D721Med (cell line): ENCODE measurements at regions not wholly inside any gene's neighbourhood (a gene's known extent, or its start where the extent isn't known, plus 50 kb on each side); places are given as distances from the start of the nearest gene placed in this dataset.

ENCODE experiments used
- DNase-seq: peaks from one replicate; pipeline ENCODE4 v3.0.0; 2011; ENCODE audit warnings: low spot score; ENCODE audit not compliant: insufficient read length
- FAIRE-seq: peaks from 2 replicates; lab custom pipeline; 2011; peaks lifted over from hg19 to GRCh38; lab: Jason Lieb, UNC
- TF ChIP-seq, protein P1 (sequence below): IDR thresholded peaks from 2 replicates; pipeline ENCODE4 v1.5.1; 2012; ENCODE audit warnings: mild to moderate bottlenecking, control low read depth; ENCODE audit not compliant: insufficient read depth; ENCODE audit errors: missing control alignments

DNA sequence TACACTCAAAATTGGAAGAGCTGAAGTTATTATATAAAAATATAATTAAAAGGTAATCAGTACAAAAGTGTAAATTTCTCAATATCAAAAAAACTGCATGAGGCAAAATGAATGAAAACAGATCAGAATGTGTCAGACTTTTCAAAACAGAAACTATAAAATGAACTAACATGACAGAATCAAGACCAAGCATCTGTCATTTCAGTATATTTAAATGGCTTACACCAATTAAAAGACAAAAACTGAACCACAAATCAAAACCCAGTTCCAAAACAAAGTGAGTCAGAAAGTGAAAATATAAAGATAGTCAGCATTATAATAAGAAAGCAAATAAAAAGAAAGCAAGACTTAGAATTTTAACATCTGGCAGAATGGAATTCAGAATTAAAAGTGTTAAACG, 289.7 kb downstream of the UBE3D start:
- FAIRE-seq (no peak), DNase-seq (no peak)
- TF ChIP-seq, protein P1, sequence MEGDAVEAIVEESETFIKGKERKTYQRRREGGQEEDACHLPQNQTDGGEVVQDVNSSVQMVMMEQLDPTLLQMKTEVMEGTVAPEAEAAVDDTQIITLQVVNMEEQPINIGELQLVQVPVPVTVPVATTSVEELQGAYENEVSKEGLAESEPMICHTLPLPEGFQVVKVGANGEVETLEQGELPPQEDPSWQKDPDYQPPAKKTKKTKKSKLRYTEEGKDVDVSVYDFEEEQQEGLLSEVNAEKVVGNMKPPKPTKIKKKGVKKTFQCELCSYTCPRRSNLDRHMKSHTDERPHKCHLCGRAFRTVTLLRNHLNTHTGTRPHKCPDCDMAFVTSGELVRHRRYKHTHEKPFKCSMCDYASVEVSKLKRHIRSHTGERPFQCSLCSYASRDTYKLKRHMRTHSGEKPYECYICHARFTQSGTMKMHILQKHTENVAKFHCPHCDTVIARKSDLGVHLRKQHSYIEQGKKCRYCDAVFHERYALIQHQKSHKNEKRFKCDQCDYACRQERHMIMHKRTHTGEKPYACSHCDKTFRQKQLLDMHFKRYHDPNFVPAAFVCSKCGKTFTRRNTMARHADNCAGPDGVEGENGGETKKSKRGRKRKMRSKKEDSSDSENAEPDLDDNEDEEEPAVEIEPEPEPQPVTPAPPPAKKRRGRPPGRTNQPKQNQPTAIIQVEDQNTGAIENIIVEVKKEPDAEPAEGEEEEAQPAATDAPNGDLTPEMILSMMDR, result no peak

DNA sequence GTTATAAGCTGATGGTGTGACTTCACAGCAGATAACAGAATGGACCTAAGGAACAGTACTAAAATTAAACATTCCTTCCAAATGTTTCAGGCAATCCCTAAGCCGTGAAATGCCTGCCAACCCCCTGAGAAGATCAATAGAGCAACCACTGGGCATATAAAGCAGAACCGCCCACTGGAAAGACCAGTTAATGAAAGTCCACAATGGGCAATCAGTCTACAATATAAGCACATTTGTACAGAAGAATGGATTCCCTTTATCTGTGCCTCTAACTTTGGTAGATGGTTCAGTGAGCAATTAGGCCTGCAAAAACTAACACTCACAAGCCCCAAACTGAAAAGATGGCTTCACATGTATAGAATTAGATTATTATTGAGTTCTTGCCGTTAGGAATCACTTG, 286.6 kb downstream of the UBE3D start:
- DNase-seq (no peak), FAIRE-seq (no peak)
- TF ChIP-seq, protein P1, result no peak

DNA sequence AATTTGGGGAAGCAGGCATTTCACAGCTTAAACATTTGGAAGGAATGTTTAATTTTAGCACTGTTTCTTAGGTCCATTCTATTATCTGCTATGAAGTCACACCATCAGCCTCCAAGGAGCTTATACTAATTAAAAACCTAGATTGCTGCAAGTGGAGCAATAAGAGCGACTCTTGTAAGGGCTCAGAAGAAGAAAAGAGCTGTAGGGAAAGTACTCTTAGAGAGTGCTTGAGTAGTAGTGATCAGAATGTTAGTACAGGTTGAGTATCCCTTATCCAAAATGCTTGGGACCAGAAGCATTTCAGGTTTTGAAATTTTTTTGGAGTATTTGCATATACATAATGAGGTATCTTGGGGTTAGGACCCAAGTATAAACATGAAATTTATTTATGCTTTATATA, 285.3 kb downstream of the UBE3D start:
- TF ChIP-seq, protein P1, result no peak
- DNase-seq (no peak), FAIRE-seq (no peak)

DNA sequence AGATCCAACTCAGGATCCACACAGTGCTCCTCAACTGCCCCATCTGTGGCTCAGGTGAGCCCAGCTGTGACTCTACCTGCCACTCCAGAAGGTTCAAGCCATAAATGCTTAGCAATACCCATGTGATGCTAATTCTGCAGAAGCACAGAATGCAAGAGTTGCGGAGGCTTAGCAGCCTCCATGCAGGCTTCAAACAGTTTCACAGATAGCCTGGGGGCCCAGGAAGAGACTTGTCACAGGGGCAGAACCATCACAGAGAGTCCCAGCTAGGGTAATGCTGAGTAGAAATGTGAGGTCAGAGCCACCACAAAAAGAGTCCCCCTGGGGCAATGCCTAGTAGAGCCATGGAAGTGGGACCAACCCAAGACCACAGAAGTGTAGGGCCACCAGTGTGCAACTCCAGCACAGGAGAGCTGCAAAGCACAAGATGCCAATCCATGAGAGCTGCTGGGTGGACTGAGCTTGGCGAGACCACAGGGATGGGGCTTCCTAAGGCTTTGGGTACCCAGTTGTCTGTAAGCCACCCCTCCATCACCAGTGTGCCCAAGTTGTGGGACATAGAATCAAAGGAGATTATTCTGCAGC, 283.9 kb downstream of the UBE3D start:
- no peak for DNase-seq
- TF ChIP-seq, protein P1, result no peak
- no peak for FAIRE-seq

DNA sequence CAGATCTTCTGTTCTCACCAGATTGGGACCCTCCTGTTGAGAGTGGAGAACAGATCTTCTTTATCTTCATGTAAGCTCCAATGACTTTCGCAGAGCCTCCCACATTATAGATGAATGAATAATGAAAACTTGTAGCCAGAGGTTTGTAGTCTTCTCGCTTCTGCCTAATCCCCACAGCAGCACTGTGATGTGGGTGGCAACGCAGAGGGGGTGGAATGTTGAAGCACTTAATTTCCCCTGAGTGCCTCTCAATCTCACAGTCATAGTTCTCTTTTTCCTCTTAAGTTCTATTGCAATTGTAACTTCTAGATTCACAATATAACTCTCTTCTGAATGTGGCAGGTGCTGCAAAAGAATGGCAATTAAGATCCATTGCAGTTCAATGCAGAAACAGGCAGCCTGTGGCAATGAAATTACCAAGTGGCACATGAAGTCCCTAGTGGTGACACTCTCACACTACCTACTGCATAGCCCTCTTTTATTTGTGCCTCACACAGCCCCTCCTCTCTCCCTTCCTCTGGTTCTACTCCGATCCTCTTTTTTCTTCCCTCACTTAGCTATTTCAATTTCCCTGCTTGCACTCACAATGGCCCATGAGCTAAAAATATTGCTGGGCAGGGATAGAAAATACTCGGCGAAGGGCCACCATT, 281.9 kb downstream of the UBE3D start:
- DNase-seq (no peak), FAIRE-seq (no peak)
- TF ChIP-seq, protein P1, result no peak

DNA sequence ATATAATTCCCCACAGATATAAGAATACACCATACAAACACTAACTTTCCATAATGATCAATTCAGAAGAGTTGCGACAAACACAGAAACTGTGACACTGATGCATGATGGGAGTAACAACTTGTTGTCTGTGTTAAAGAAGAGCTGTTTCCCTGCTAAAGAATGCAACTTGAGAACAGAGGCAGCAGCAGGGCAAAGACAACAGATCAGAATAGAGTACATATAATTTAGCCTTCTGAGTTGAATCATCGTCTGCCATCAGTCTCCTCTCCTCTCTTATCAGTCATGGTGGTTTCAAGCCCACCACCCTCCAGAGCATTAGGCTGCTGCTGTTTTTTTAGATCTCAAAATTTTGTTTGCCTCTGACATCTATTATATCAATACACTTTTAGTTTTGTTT, 280.4 kb downstream of the UBE3D start:
- no peak for DNase-seq
- no peak for FAIRE-seq
- TF ChIP-seq, protein P1, result no peak

DNA sequence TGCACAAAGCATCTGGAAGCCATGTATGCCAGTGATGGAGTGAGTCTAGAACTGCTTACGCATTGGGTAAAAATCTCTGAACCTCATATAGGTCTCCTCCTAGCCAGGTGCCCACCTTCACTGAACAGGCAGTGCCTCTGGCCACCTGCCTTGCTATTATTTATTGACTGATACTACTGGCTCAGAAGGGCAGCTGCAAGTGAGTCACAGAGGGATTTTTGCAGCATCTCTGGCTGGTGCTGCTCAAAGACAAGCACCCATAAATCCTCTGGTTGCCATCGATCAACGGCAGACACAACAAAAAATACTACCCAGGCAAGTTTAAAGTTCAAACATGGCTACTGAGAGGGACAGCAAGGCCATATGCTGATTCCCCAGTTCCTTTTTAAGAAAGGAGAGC, 279.4 kb downstream of the UBE3D start:
- FAIRE-seq, result no peak
- TF ChIP-seq, protein P1, result no peak
- no peak for DNase-seq
